ENCODE measurements at regions not wholly inside any gene's neighbourhood (a gene's known extent, or its start where the extent isn't known, plus 50 kb on each side); places are given as distances from the start of the nearest gene placed in this dataset.

DNA sequence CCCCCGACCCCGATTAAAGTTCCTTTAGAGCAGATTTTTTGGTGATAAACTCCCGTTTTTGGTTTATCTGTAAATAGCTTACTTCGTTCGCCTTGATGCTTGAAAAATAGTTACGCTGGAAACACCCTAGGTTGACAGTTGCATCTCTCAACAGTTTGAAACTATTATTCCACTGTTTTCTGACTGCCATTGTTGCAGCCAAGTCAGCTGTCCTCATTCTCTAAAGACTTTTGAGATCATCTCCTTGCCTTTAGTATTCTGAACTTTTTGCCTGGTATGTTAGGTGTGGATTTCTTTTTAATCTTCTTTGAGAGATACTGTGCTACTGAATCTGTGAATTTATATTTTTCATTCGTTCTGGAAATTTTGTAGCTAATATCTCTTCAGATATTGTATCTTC is 122.7 kb upstream of the NSMCE3 start:
- no peaks in the 10 kb centered on the region for H3K27me3 ChIP-seq (ENCODE audit: insufficient read depth, low read length)
- H3K4me3 ChIP-seq (ENCODE audit: low read length in 2 of 2): no peak overlapping the region
- no peaks in the 10 kb centered on the region for H3K36me3 ChIP-seq (ENCODE audit: insufficient read depth, low read length)
- H3K27ac ChIP-seq (ENCODE audit: low read depth, low read length): no peak overlapping the region
- intact Hi-C loops (cut with micrococcal nuclease): no loop called here
- peaks cover 0 to 4% (median under 1%) of the 10 kb centered on the region in 8 donors for H3K9me3 Mint-ChIP-seq
- peaks cover 4% of the 10 kb centered on the region in 2 donors for H3K27me3 Mint-ChIP-seq
- no peak for DNase-seq
- ChIA-PET POLR2A (ENCODE audit: partially characterized antibody) (no interaction called here), CTCF (ENCODE audit: partially characterized antibody) (no interaction called here)
- no peak overlapping the region for H3K4me3 Mint-ChIP-seq
- no peaks in the 10 kb centered on the region for H3K36me3 Mint-ChIP-seq
- H3K9me3 ChIP-seq (ENCODE audit: control insufficient read depth in 1 of 2, low read length in 2 of 2): no peaks in the 10 kb centered on the region
- no peak overlapping the region for H3K27ac Mint-ChIP-seq
- H3K4me1 Mint-ChIP-seq: no peaks in the 10 kb centered on the region
- no peaks in the 10 kb centered on the region for H3K4me1 ChIP-seq (ENCODE audit: insufficient read depth, low read length)

DNA sequence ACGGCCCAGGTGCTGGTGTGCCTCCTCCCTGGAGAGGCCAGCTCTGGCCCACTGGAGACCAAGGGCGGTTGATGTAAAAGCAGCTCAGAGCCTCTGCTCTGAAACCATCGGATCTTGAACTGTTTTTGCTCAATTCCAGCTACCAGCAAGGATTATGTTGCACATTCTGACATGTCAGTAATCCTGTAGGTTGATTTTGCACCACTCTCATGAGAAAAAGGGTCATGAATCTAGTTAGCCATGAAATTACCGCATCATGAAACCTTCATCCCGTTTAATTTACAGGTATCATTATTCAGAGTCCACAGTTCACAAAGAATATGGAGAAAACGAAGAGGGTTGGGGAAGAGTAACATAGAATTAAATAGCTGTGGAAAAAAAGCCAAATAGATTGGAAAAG is 120.4 kb upstream of the NSMCE3 start:
- Histone ChIP-seq H3K27ac (ENCODE audit: low read depth, low read length) (no peak overlapping the region), H3K4me1 (ENCODE audit: insufficient read depth, low read length) (no peaks in the 10 kb centered on the region), H3K4me3 (ENCODE audit: low read length in 2 of 2) (no peak overlapping the region), H3K9me3 (ENCODE audit: control insufficient read depth in 1 of 2, low read length in 2 of 2) (no peaks in the 10 kb centered on the region), H3K36me3 (ENCODE audit: insufficient read depth, low read length) (no peaks in the 10 kb centered on the region), H3K27me3 (ENCODE audit: insufficient read depth, low read length) (no peaks in the 10 kb centered on the region)
- POLR2A ChIA-PET (ENCODE audit: partially characterized antibody): no interaction called here
- Mint-ChIP-seq H3K9me3 (peaks cover 0 to 5% (median under 1%) of the 10 kb centered on the region in 8 donors), H3K36me3 (no peaks in the 10 kb centered on the region), H3K27me3 (peaks cover 0 to 2% of the 10 kb centered on the region in 2 donors), H3K27ac (no peak overlapping the region), H3K4me1 (no peaks in the 10 kb centered on the region), H3K4me3 (no peak overlapping the region)
- DNase-seq: no peak
- intact Hi-C loops (cut with micrococcal nuclease): no loop called here
- CTCF ChIA-PET (ENCODE audit: partially characterized antibody): no interaction called here

DNA sequence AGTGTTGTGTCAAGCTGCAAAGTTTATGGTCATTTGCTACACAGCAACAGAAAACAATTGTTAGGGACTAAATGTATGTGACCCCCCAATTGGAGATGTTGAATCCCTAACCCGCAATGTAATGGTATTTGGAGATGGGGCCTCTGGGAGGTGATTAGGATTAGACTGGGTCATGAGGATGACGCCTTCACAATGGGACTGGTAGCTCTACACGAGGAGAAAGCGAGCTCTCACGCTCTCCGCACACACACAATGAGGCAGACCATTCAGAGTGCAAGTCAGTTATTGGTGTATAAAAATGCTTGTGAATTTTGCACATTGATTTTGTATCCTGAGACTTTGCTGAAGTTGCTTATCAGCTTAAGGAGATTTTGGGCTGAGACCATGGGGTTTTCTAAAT is 116.9 kb upstream of the NSMCE3 start:
- ChIA-PET POLR2A (ENCODE audit: partially characterized antibody) (no interaction called here), CTCF (ENCODE audit: partially characterized antibody) (no interaction called here)
- Mint-ChIP-seq H3K4me1 (peaks cover 0 to 1% (median 0%) of the 10 kb centered on the region in 4 donors), H3K36me3 (no peaks in the 10 kb centered on the region), H3K9me3 (peaks cover 0 to 5% (median under 1%) of the 10 kb centered on the region in 8 donors), H3K4me3 (no peak overlapping the region), H3K27me3 (peaks cover 2 to 10% of the 10 kb centered on the region in 2 donors), H3K27ac (no peak overlapping the region)
- Histone ChIP-seq H3K27me3 (ENCODE audit: insufficient read depth, low read length) (no peaks in the 10 kb centered on the region), H3K27ac (ENCODE audit: low read depth, low read length) (no peak overlapping the region), H3K36me3 (ENCODE audit: insufficient read depth, low read length) (no peaks in the 10 kb centered on the region), H3K9me3 (ENCODE audit: control insufficient read depth in 1 of 2, low read length in 2 of 2) (no peaks in the 10 kb centered on the region), H3K4me3 (ENCODE audit: low read length in 2 of 2) (no peak overlapping the region), H3K4me1 (ENCODE audit: insufficient read depth, low read length) (no peaks in the 10 kb centered on the region)
- intact Hi-C loops (cut with micrococcal nuclease): no loop called here
- no peak for DNase-seq

DNA sequence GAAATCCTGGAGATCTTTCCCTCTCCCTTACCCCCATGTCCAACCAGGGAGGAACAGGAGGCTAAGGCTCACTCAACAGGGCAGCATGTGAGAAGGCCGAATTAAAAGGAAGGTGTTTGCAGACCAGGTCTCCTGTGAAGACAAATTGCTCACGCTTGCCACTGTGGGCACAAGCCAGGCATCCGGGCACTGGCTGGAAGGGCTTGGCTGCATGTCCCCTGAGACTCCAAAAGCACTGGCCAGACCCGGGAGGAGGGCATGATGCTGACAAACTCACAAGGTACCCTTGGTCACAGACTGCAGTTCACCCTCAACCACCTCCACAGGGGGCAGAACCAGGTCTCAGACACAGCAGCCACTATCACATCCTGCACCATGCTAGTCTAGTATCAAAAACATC is 113.7 kb upstream of the NSMCE3 start:
- Mint-ChIP-seq H3K27me3 (peaks cover 2 to 10% of the 10 kb centered on the region in 2 donors), H3K9me3 (peaks cover 0 to 4% (median 0%) of the 10 kb centered on the region in 8 donors), H3K36me3 (no peaks in the 10 kb centered on the region), H3K4me3 (no peak overlapping the region), H3K4me1 (peaks cover 0 to 1% (median 0%) of the 10 kb centered on the region in 4 donors), H3K27ac (no peak overlapping the region)
- Histone ChIP-seq H3K4me1 (ENCODE audit: insufficient read depth, low read length) (no peaks in the 10 kb centered on the region), H3K27me3 (ENCODE audit: insufficient read depth, low read length) (no peaks in the 10 kb centered on the region), H3K9me3 (ENCODE audit: control insufficient read depth in 1 of 2, low read length in 2 of 2) (no peaks in the 10 kb centered on the region), H3K27ac (ENCODE audit: low read depth, low read length) (no peak overlapping the region), H3K36me3 (ENCODE audit: insufficient read depth, low read length) (no peaks in the 10 kb centered on the region), H3K4me3 (ENCODE audit: low read length in 2 of 2) (no peak overlapping the region)
- CTCF ChIA-PET (ENCODE audit: partially characterized antibody): no interaction called here
- intact Hi-C loops (cut with micrococcal nuclease): no loop called here
- no peak for DNase-seq
- POLR2A ChIA-PET (ENCODE audit: partially characterized antibody): no interaction called here

DNA sequence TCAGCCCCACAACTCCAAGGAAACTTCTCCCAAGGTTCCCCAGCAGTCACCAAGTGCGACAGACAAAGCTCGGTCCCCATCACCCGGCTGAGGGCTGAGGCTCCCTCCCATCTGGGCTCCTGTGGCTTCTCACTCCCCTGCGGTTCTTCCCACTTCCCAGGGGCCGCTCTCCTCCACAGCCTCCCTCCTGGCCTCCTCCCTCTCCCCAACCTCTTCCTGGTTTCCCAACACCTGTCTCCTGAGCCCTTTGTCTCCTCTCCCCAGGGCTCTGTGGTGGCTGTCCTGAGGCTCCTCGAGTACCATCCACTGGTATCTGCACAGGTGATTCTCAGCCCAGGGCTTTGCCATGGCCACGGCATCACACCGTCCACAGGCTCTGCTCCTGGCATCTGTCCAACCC is 113.2 kb upstream of the NSMCE3 start:
- Mint-ChIP-seq H3K4me1 (peaks cover 0 to 1% (median 0%) of the 10 kb centered on the region in 4 donors), H3K27ac (no peak overlapping the region), H3K4me3 (no peak overlapping the region), H3K9me3 (peaks cover 0 to 4% (median 0%) of the 10 kb centered on the region in 8 donors), H3K36me3 (no peaks in the 10 kb centered on the region), H3K27me3 (peaks cover 2 to 10% of the 10 kb centered on the region in 2 donors)
- POLR2A ChIA-PET (ENCODE audit: partially characterized antibody): no interaction called here
- Histone ChIP-seq H3K4me3 (ENCODE audit: low read length in 2 of 2) (no peak overlapping the region), H3K9me3 (ENCODE audit: control insufficient read depth in 1 of 2, low read length in 2 of 2) (no peaks in the 10 kb centered on the region), H3K27ac (ENCODE audit: low read depth, low read length) (no peak overlapping the region), H3K27me3 (ENCODE audit: insufficient read depth, low read length) (no peaks in the 10 kb centered on the region), H3K36me3 (ENCODE audit: insufficient read depth, low read length) (no peaks in the 10 kb centered on the region), H3K4me1 (ENCODE audit: insufficient read depth, low read length) (no peaks in the 10 kb centered on the region)
- CTCF ChIA-PET (ENCODE audit: partially characterized antibody): no interaction called here
- intact Hi-C loops (cut with micrococcal nuclease): no loop called here
- no peak for DNase-seq

DNA sequence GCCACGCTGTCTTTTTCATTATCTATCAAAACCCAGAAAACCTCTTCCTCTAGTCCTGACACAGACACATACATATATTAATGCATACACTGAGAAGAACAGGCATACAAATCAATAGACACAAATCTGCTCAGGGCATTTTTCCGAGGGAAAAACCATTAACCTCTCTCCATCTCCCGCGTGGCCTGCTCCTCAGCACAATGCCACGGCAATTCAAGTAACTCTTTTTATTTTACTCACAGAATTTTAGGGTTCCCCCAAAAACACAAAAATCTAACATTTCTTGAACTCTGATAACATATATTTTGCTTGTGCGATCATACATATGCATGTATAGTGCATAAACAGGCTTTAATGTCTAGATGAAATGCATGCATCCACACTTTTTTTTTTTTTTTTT is 110.8 kb upstream of the NSMCE3 start:
- POLR2A ChIA-PET (ENCODE audit: partially characterized antibody): no interaction called here
- DNase-seq: no peak
- intact Hi-C loops (cut with micrococcal nuclease): no loop called here
- CTCF ChIA-PET (ENCODE audit: partially characterized antibody): no interaction called here
- Mint-ChIP-seq H3K36me3 (no peaks in the 10 kb centered on the region), H3K4me1 (peaks cover 0 to 1% (median 0%) of the 10 kb centered on the region in 4 donors), H3K27me3 (peaks cover 2 to 15% of the 10 kb centered on the region in 2 donors), H3K4me3 (no peak overlapping the region), H3K9me3 (peaks cover 0 to 3% (median 0%) of the 10 kb centered on the region in 8 donors), H3K27ac (no peak overlapping the region)
- Histone ChIP-seq H3K9me3 (ENCODE audit: control insufficient read depth in 1 of 2, low read length in 2 of 2) (no peaks in the 10 kb centered on the region), H3K27ac (ENCODE audit: low read depth, low read length) (no peak overlapping the region), H3K4me1 (ENCODE audit: insufficient read depth, low read length) (no peaks in the 10 kb centered on the region), H3K4me3 (ENCODE audit: low read length in 2 of 2) (no peak overlapping the region), H3K27me3 (ENCODE audit: insufficient read depth, low read length) (no peaks in the 10 kb centered on the region), H3K36me3 (ENCODE audit: insufficient read depth, low read length) (no peaks in the 10 kb centered on the region)

DNA sequence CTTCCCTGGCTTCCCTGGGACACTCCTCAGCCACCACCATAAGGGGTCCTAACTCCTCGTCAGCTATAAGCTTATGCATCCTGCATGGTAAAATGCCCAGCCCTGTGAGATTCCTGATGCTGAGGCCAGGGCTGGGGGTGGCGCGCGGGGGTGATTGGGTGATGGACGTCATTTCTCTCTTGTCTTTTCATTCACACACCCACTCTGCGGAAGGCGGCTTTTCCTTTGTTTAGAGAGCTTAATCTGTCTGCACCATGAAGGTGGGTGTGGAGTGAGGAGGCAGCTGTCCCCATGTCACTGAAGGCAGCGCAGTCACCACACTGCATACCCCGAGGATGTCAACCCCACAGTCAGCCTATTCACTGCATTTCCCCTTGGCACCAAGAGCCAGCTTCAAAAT is 110.0 kb upstream of the NSMCE3 start:
- no peaks in the 10 kb centered on the region for H3K4me1 ChIP-seq (ENCODE audit: insufficient read depth, low read length)
- H3K27ac ChIP-seq (ENCODE audit: low read depth, low read length): no peak overlapping the region
- Mint-ChIP-seq H3K27ac (no peak overlapping the region), H3K9me3 (peaks cover 0 to 3% (median 0%) of the 10 kb centered on the region in 8 donors), H3K4me1 (peaks cover 0 to 1% (median 0%) of the 10 kb centered on the region in 4 donors), H3K27me3 (peaks cover 2 to 10% of the 10 kb centered on the region in 2 donors), H3K36me3 (no peaks in the 10 kb centered on the region), H3K4me3 (no peak overlapping the region)
- CTCF ChIA-PET (ENCODE audit: partially characterized antibody): no interaction called here
- H3K9me3 ChIP-seq (ENCODE audit: control insufficient read depth in 1 of 2, low read length in 2 of 2): no peaks in the 10 kb centered on the region
- POLR2A ChIA-PET (ENCODE audit: partially characterized antibody): no interaction called here
- H3K4me3 ChIP-seq (ENCODE audit: low read length in 2 of 2): no peak overlapping the region
- intact Hi-C loops (cut with micrococcal nuclease): no loop called here
- no peaks in the 10 kb centered on the region for H3K36me3 ChIP-seq (ENCODE audit: insufficient read depth, low read length)
- no peaks in the 10 kb centered on the region for H3K27me3 ChIP-seq (ENCODE audit: insufficient read depth, low read length)
- no peak for DNase-seq

DNA sequence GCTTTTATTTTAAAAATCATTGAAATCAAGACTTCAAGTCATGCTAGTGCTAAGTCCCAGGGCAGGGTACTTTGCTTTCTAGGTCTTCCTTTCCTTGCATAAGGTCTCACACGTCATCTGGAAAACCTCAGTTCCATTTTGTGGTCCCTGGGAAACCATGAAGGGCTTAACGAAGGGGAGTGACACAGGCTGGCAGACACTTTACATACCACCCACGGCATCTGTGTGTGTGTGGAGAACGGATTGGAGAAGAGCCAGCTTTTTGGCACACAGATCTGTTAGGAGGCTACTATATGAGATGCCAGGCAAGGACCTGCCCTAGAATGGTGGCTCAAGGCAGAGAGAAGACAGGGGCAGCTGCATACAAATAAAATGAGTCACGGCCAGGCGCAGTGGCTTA is 107.5 kb upstream of the NSMCE3 start:
- POLR2A ChIA-PET (ENCODE audit: partially characterized antibody): no interaction called here
- Mint-ChIP-seq H3K27me3 (peaks cover 0 to 5% of the 10 kb centered on the region in 2 donors), H3K36me3 (no peaks in the 10 kb centered on the region), H3K4me3 (no peak overlapping the region), H3K4me1 (peaks cover 0 to 1% (median 0%) of the 10 kb centered on the region in 4 donors), H3K9me3 (no peaks in the 10 kb centered on the region), H3K27ac (no peak overlapping the region)
- Histone ChIP-seq H3K4me1 (ENCODE audit: insufficient read depth, low read length) (no peaks in the 10 kb centered on the region), H3K27me3 (ENCODE audit: insufficient read depth, low read length) (no peaks in the 10 kb centered on the region), H3K9me3 (ENCODE audit: control insufficient read depth in 1 of 2, low read length in 2 of 2) (no peaks in the 10 kb centered on the region), H3K27ac (ENCODE audit: low read depth, low read length) (no peak overlapping the region), H3K4me3 (ENCODE audit: low read length in 2 of 2) (no peak overlapping the region), H3K36me3 (ENCODE audit: insufficient read depth, low read length) (no peaks in the 10 kb centered on the region)
- no peak for DNase-seq
- intact Hi-C loops (cut with micrococcal nuclease): no loop called here
- CTCF ChIA-PET (ENCODE audit: partially characterized antibody): no interaction called here

Measured in CD4-positive, alpha-beta memory T cell (primary cell).